NCI-H345 treated with DMSO at 0.1 percent for 48 hours (cell line): ENCODE measurements at regions not wholly inside any gene's neighbourhood (a gene's known extent, or its start where the extent isn't known, plus 50 kb on each side); places are given as distances from the start of the nearest gene placed in this dataset.

Experiments
- DNase-seq: peaks from one replicate; lab custom pipeline; 2025; ENCODE audit not compliant: unreplicated experiment; lab: John Stamatoyannopoulos, UW

- no peak for DNase-seq
Observed at GRCh38 chr21:41653954-41654491, 112.8 kb downstream of the RIPK4 start.

- DNase-seq = no peak
Observed at GRCh38 chr21:41653243-41653953, 113.5 kb downstream of the RIPK4 start.

GRCh38 chr21:41651830-41652229 is 115.0 kb downstream of the RIPK4 start:
- no peak for DNase-seq

DNA sequence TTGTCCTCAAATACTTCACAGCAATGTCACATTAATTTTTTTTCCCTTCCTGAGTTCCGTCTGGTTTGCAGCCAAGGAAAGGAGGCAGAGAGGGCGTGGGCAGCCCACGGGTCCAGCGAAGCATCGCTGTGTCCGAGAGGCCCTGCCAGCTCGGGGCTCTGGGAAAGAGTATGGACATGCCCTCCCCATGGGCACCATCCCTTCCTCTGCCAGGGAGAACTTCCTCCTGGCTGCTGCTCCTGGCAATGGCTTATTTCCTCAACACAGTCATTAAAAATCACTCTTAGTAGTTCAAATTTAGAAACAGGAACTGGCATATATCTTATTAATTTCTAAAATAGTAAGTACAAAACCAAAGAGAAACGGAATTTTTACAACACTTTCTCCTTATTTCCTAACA is 115.4 kb downstream of the RIPK4 start:
- DNase-seq = no peak

DNA sequence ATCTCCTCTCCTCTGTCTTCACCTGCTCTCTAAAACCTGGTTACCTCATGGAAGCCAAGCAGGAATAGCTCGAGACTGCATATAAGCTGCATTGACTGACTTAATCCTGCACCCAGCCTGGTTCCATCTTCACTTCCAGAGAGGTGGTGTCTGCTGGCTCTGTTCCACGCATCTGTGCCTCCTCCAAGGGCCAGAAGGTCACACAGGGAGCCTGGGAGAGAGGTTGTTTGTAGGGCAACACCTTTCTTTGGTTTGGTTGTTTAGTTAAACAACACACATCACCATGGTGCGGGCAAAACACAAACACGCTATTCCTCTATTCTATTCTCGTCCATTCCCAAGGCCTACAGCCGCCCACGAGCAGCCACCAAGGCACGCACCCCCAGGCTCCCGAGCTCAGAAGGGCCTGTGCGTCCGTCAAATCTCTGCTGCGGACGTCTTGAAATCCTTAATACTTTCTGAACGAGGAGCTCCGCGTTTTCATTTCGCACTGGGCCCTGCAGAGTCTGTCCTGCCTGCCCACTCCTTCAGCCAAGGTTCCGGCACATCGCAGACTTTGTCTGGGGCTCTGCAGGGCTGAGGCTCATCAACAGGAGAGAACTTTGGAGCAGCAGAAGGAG is 116.2 kb downstream of the RIPK4 start:
- DNase-seq = no peak

DNA sequence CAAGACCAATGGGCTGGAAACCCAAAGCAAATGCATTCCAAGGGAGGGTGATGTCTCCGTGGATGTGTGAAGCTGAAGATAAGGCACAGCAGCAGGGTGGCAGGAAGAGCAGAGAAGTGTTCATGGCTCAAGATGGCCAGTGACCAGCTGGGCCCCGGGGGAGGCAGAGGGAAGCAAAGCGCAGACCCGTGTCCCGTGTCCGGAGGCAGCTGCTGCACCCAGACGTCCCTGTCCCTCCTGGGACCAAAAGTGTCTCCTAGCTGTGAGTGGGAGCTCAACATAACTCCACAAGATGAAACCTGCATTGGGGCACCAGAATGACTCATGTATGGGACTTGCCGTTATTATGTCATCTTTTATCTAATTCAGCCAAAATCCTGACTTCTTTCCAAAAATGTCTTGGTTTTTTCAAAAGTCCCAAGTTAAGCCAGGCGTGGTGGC is 118.2 kb downstream of the RIPK4 start:
- no peak for DNase-seq

DNA sequence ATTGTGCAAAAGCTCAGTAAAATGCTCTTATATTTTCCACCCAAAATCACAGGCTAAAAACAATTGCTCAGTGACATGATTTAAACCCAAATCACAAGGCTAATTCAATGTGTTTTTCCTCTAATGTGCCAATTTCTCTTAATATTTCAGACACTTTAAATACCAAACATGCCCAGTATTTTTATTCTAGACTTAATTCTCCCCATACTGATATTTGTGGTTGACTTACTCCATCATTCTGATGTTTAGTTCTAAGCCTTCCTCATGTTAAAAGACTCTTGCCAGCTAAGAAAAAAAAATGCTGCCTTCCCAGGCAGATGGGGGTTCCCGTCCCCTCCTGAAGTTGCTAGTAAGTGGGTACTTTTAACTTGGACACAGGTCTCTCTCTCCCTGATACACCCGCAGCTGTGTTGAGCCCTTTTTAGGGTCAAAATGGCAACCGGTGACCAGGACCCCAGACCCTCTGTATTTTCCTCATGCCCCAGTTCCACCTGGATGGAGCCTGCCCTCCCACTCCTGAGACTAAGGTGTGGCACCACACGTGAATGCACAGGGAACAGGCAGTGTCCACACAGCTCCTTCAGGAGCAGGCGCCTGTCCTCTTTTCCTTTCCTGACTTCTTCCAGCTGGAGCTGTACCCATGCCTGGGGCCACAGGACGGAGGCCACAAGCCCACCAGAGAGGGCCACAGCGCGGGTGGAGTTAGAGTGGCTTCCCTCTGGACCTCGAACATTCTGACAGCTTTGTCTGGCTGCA is 118.9 kb downstream of the RIPK4 start:
- DNase-seq = no peak

DNA sequence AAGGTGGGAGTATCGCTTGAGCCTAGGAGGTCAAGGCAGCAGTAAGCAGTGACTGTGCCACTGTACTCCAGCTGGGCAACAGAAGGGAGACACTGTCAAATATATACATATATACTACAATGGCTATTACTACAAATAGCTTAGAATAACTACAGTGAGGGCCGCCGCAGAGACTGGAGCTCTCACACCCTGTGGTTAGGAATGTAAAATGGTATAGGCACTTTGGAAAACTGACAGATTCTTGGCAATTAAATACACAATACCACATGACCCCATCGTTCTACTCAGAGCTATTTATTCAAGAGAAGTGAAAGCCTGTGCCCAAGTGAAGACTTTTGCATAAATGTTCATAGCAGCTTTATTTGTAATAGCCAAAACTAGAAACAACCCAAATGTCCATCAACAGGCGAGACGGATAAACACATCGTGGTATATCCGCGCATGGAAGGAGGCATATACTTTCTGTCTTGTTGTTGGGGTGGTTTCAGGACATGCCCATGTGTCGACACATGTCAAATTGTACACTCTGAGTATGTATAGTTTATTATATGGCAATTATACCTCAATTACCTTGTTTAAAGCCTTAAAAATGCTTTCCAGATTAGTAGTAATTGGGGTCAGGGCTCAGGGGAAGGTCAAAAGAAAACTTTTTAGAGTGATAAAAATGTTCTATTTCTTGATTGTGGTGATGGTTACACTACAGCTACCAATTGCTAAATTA is 123.4 kb downstream of the RIPK4 start:
- DNase-seq = no peak

DNA sequence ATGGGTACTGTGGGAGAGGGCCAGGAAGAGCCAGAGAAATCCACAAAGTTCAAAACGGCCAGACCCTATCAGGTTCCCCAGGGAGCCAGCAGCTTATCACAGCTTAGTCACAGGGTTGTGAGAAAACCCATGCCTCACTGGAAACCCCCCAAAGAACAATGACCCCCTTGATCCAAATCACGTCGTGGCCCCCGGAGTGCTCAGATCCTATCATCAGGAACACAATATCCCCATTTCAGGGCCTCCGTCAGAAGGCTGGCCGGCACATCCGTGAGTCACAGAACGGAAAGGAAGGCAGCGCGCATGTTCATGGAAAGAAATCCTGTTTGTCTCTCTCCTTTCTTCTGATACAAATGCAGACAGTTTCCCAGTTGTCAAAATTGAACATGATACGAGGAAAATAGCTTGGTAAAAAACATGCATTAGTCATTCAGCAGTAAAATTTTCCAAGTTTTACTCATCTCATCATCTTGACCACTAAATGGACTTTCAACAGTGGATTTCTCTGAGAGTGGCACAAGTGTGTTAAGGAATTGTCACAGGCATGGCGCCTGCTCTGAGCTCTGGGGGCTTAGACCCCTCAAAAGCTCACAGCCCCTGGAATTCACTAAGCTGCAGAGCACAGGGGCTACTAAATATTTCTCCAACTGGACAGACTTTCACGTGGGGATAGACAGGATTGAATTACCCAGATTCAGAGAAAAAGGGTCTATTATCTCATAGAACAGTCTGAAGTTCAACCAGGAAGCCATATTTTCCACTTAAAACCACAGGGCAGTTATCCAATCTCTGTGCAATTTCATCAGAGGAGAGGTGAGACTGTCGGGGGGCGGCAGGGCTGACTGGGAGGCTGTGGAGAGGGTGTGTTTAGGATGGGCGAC is 124.8 kb downstream of the RIPK4 start:
- DNase-seq = no peak

GRCh38 chr21:41641510-41641815 is 125.4 kb downstream of the RIPK4 start:
- DNase-seq = no peak

GRCh38 chr21:41640748-41641509 is 125.9 kb downstream of the RIPK4 start:
- DNase-seq = no peak

DNA sequence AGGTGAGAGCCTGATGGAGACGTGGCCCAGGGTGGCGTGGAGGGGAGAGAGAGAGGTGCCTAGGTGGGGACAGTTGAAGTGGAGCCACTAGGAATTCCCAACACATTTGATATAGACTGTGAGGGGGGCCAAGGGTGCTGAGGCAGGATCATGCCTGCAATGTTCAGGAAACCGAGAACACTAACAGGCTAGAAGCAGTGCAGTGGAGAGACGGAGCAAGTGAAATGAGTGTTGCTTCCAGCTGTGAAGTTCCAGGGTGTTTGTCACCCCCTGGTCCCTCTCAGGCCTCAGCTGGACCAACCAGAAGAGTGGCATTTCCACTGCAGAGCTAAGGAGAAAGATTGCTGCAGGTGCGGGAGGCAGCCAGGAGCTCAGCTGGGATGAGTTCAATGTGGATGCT is 127.1 kb downstream of the RIPK4 start:
- no peak for DNase-seq

DNA sequence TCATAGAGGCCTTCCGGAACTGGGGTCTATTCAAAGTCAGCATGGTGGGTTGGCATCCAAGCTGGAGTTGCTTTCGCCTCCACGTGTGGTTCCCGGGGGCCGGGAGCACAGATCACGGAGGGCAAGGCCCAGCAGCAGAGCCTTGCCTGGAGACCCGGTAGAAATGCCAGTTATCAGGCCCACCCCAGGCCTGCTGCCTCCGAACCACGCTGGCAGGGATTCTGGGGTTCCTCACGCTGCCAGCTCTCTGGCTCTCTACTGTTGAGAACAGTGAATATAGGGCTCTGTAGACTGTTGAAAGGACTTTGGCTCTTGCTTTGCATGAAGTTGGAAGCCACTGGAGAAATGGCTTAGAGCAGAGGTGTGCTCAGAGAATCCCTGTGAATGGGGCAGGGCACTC is 127.5 kb downstream of the RIPK4 start:
- no peak for DNase-seq

DNA sequence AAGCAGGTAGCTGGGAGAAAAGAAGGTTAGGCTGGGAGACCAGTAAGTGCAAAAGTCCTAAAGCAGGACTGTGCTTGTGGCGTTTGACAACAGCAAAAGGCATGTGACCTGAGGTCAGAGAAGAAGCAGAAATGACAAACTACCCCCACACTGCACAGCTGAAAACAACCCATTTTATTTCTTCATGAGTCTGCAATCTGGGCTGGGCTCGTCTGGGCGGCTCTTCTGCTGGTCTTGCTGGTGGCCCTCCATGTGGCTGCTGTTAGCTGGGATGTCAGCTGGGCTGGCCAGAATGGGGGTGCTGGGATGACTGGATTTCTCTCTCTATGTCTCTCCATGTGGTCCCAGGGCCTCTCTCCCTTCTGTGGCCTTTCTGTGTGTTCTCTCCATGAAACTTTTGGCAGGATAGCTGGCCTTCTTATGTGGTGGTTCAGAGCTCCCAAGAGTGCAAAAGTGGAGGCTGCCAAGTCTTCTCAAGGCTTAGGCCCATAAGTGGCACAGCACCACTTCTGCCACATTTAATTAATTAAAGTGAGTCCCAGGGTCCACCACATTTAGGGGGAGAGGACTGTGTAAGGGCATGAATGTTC is 128.6 kb downstream of the RIPK4 start:
- DNase-seq = no peak

- DNase-seq = peak; percentile 19
Observed at GRCh38 chr21:41636636-41637630, 129.0 kb upstream of the TMPRSS2 start.

- no peak for DNase-seq
Observed at GRCh38 chr21:41635874-41636273, 127.9 kb upstream of the TMPRSS2 start.

GRCh38 chr21:41634858-41635257 is 126.9 kb upstream of the TMPRSS2 start:
- no peak for DNase-seq

GRCh38 chr21:41634211-41634694 is 126.3 kb upstream of the TMPRSS2 start:
- DNase-seq = no peak
